GM18498 (cell line): ENCODE measurements at regions not wholly inside any gene's neighbourhood (a gene's known extent, or its start where the extent isn't known, plus 50 kb on each side); places are given as distances from the start of the nearest gene placed in this dataset.

ENCODE experiments used
- ATAC-seq: cut with Tn5 transposase; IDR thresholded peaks from one replicate; pipeline ENCODE4 v1.9.1; 2021; ENCODE audit warnings: mild to moderate bottlenecking, moderate library complexity; ENCODE audit not compliant: unreplicated experiment

GRCh38 chr11:122186439-122187080 is 70.5 kb upstream of the BLID start:
- no peak for ATAC-seq

- ATAC-seq, result no peak
Observed at GRCh38 chr11:122183933-122184332, 67.9 kb upstream of the BLID start.

- ATAC-seq, result no peak
Observed at GRCh38 chr11:122181893-122182292, 65.9 kb upstream of the BLID start.

- ATAC-seq, result no peak
Observed at GRCh38 chr11:122181372-122181771, 65.4 kb upstream of the BLID start.

- no peak for ATAC-seq
Observed at GRCh38 chr11:122179961-122180834, 64.2 kb upstream of the BLID start.

- no peak for ATAC-seq
Observed at GRCh38 chr11:122178795-122179194, 62.8 kb upstream of the BLID start.

GRCh38 chr11:122177238-122177637 is 61.2 kb upstream of the BLID start:
- ATAC-seq, result no peak

GRCh38 chr11:122176651-122177050 is 60.6 kb upstream of the BLID start:
- no peak for ATAC-seq

- ATAC-seq, result no peak
Observed at GRCh38 chr11:122175306-122175705, 59.3 kb upstream of the BLID start.

GRCh38 chr11:122173587-122173986 is 57.6 kb upstream of the BLID start:
- ATAC-seq, result no peak

GRCh38 chr11:122173074-122173450 is 57.0 kb upstream of the BLID start:
- ATAC-seq, result no peak

GRCh38 chr11:122172352-122173073 is 56.5 kb upstream of the BLID start:
- ATAC-seq, result no peak

- no peak for ATAC-seq
Observed at GRCh38 chr11:122170815-122171475, 54.9 kb upstream of the BLID start.

GRCh38 chr11:122168218-122168617 is 52.2 kb upstream of the BLID start:
- no peak for ATAC-seq

- no peak for ATAC-seq
Observed at GRCh38 chr11:122167100-122167499, 51.1 kb upstream of the BLID start.

GRCh38 chr11:122165607-122166371 is 49.8 kb upstream of the BLID start:
- no peak for ATAC-seq
